Neural progenitor cell (in vitro differentiated cells): ENCODE measurements at regions not wholly inside any gene's neighbourhood (a gene's known extent, or its start where the extent isn't known, plus 50 kb on each side); places are given as distances from the start of the nearest gene placed in this dataset.

ENCODE experiments used
- DNase-seq: peaks from one replicate; pipeline ENCODE4 v3.0.0-alpha.2; 2016; ENCODE audit warnings: low spot score
- H2AFZ ChIP-seq: fragments of 200-600 bp; sonication (generic); replicated peaks from 2 replicates; pipeline ENCODE4 v1.6.1; 2016; ENCODE audit warnings: antibody characterized with exemption
- H3F3A ChIP-seq: fragments of 200-600 bp; sonication (generic); 2 replicates; pipeline ENCODE4 v1.6.1; 2016; ENCODE audit warnings: antibody characterized with exemption, low read depth
- H3K27ac ChIP-seq: fragments of 200-600 bp; sonication (generic); 2 replicates; pipeline ENCODE4 v1.5.1; 2016; ENCODE audit warnings: mild to moderate bottlenecking
- H3K27me3 ChIP-seq: fragments of 200-600 bp; sonication (generic); 2 replicates; pipeline ENCODE4 v1.6.1; 2016; ENCODE audit warnings: mild to moderate bottlenecking, moderate library complexity
- H3K36me3 ChIP-seq: fragments of 200-600 bp; sonication (generic); 2 replicates; pipeline ENCODE4 v1.5.1; 2016
- H3K4me1 ChIP-seq: fragments of 200-600 bp; sonication (generic); 2 replicates; pipeline ENCODE4 v1.6.1; 2016; ENCODE audit warnings: mixed run types
- H3K4me2 ChIP-seq: fragments of 200-600 bp; sonication (generic); 2 replicates; pipeline ENCODE4 v1.6.1; 2016
- H3K4me3 ChIP-seq: fragments of 200-600 bp; sonication (generic); 2 replicates; pipeline ENCODE4 v1.5.1; 2016
- H3K79me2 ChIP-seq: fragments of 200-600 bp; sonication (generic); 2 replicates; pipeline ENCODE4 v1.6.1; 2016; ENCODE audit warnings: low read depth
- H3K9ac ChIP-seq: fragments of 200-600 bp; sonication (generic); 2 replicates; pipeline ENCODE4 v1.6.1; 2016
- H3K9me3 ChIP-seq: fragments of 200-600 bp; sonication (generic); 2 replicates; pipeline ENCODE4 v1.5.1; 2016; ENCODE audit warnings: low read depth
- H4K20me1 ChIP-seq: fragments of 200-600 bp; sonication (generic); 2 replicates; pipeline ENCODE4 v1.6.1; 2016; ENCODE audit warnings: low read depth
- H3K27ac Mint-ChIP-seq: 3 replicates; pipeline ENCODE4 v1.8.0; 2021; ENCODE audit warnings: mixed read lengths
- H3K27me3 Mint-ChIP-seq: 2 replicates; pipeline ENCODE4 v1.8.0; 2022; ENCODE audit warnings: low read depth, mild to moderate bottlenecking, inconsistent platforms, moderate library complexity, mixed read lengths; ENCODE audit not compliant: insufficient read depth
- H3K36me3 Mint-ChIP-seq: 3 replicates; pipeline ENCODE4 v1.8.0; 2021; ENCODE audit warnings: mixed read lengths
- H3K4me1 Mint-ChIP-seq: 3 replicates; pipeline ENCODE4 v1.8.0; 2021; ENCODE audit warnings: mixed read lengths
- H3K4me3 Mint-ChIP-seq: 3 replicates; pipeline ENCODE4 v1.8.0; 2021; ENCODE audit warnings: mild to moderate bottlenecking, moderate library complexity, mixed read lengths
- H3K9me3 Mint-ChIP-seq: 3 replicates; pipeline ENCODE4 v1.8.0; 2020; ENCODE audit warnings: mixed read lengths
- CTCF ChIP-seq: fragments of 200-600 bp; sonication (generic); IDR thresholded peaks from 2 replicates; pipeline ENCODE4 v1.5.1; 2017; ENCODE audit warnings: antibody characterized with exemption, mild to moderate bottlenecking
- EZH2 ChIP-seq: fragments of 200-600 bp; sonication (generic); IDR thresholded peaks from 2 replicates; pipeline ENCODE4 v1.6.1; 2017; ENCODE audit warnings: antibody characterized with exemption, mild to moderate bottlenecking, moderate library complexity
- EZH2phosphoT487 ChIP-seq: fragments of 200-600 bp; sonication (generic); IDR thresholded peaks from 2 replicates; pipeline ENCODE4 v1.6.1; 2017; ENCODE audit warnings: antibody characterized with exemption

- H3K9me3 Mint-ChIP-seq: no peaks in the 10 kb centered on the region
- TF ChIP-seq EZH2phosphoT487 (no peak), EZH2 (no peak), CTCF (no peak)
- H3K9me3 ChIP-seq: no peaks in the 10 kb centered on the region
- H3K27ac ChIP-seq: no peak overlapping the region
- DNase-seq: no peak
- no peak overlapping the region for H3K4me2 ChIP-seq
- H3K36me3 ChIP-seq: no peaks in the 10 kb centered on the region
- no peak overlapping the region for H3K4me3 ChIP-seq
- H3K79me2 ChIP-seq: no peaks in the 10 kb centered on the region
- no peak overlapping the region for H3K9ac ChIP-seq
- H3K27ac Mint-ChIP-seq: no peak overlapping the region
- no peak overlapping the region for H3K4me3 Mint-ChIP-seq
- H3K27me3 Mint-ChIP-seq: peaks cover 3% of the 10 kb centered on the region
- H3F3A ChIP-seq: no peaks in the 10 kb centered on the region
- H4K20me1 ChIP-seq: no peaks in the 10 kb centered on the region
- no peaks in the 10 kb centered on the region for H3K4me1 Mint-ChIP-seq
- H3K36me3 Mint-ChIP-seq: no peaks in the 10 kb centered on the region
- H3K27me3 ChIP-seq: no peaks in the 10 kb centered on the region
- no peaks in the 10 kb centered on the region for H3K4me1 ChIP-seq
- H2AFZ ChIP-seq: no peak overlapping the region
Measured at GRCh38 chr20:57857969-57858368, 148.2 kb upstream of the PMEPA1 start.

- DNase-seq: no peak
- Histone ChIP-seq H3K27me3 (no peaks in the 10 kb centered on the region), H3K4me1 (no peaks in the 10 kb centered on the region), H3K4me3 (no peak overlapping the region), H3K79me2 (no peaks in the 10 kb centered on the region), H3K9ac (no peak overlapping the region), H3K27ac (no peak overlapping the region), H3K9me3 (no peaks in the 10 kb centered on the region), H3F3A (no peaks in the 10 kb centered on the region), H2AFZ (no peak overlapping the region), H3K36me3 (no peaks in the 10 kb centered on the region), H4K20me1 (no peaks in the 10 kb centered on the region), H3K4me2 (no peak overlapping the region)
- Mint-ChIP-seq H3K27me3 (peaks cover 3% of the 10 kb centered on the region), H3K36me3 (no peaks in the 10 kb centered on the region), H3K4me1 (no peaks in the 10 kb centered on the region), H3K9me3 (no peaks in the 10 kb centered on the region), H3K4me3 (no peak overlapping the region), H3K27ac (no peak overlapping the region)
- TF ChIP-seq EZH2phosphoT487 (no peak), CTCF (no peak), EZH2 (no peak)
Measured at GRCh38 chr20:57857118-57857517, 147.3 kb upstream of the PMEPA1 start.

GRCh38 chr20:57856658-57857057, 146.8 kb upstream of the PMEPA1 start:
- TF ChIP-seq CTCF: no peak
- TF ChIP-seq EZH2: no peak
- TF ChIP-seq EZH2phosphoT487: no peak
- Mint-ChIP-seq H3K27me3 (peaks cover 3% of the 10 kb centered on the region), H3K27ac (no peak overlapping the region), H3K9me3 (no peaks in the 10 kb centered on the region), H3K4me1 (no peaks in the 10 kb centered on the region), H3K4me3 (no peak overlapping the region), H3K36me3 (no peaks in the 10 kb centered on the region)
- no peak for DNase-seq
- Histone ChIP-seq H2AFZ (no peak overlapping the region), H3K27me3 (no peaks in the 10 kb centered on the region), H3K9ac (no peak overlapping the region), H4K20me1 (no peaks in the 10 kb centered on the region), H3K4me3 (no peak overlapping the region), H3K4me1 (no peaks in the 10 kb centered on the region), H3F3A (no peaks in the 10 kb centered on the region), H3K79me2 (no peaks in the 10 kb centered on the region), H3K9me3 (no peaks in the 10 kb centered on the region), H3K4me2 (no peak overlapping the region), H3K36me3 (no peaks in the 10 kb centered on the region), H3K27ac (no peak overlapping the region)

- H3K9me3 Mint-ChIP-seq: no peaks in the 10 kb centered on the region
- H3K4me3 ChIP-seq: no peak overlapping the region
- no peak overlapping the region for H3K4me2 ChIP-seq
- no peak for TF ChIP-seq CTCF
- no peak for TF ChIP-seq EZH2phosphoT487
- TF ChIP-seq EZH2: no peak
- no peak for DNase-seq
- H3K4me3 Mint-ChIP-seq: no peak overlapping the region
- no peak overlapping the region for H3K27ac Mint-ChIP-seq
- H3K27ac ChIP-seq: no peak overlapping the region
- no peaks in the 10 kb centered on the region for H3K27me3 ChIP-seq
- H3K4me1 ChIP-seq: peaks cover 6% of the 10 kb centered on the region
- H3K36me3 Mint-ChIP-seq: no peaks in the 10 kb centered on the region
- H3K9me3 ChIP-seq: no peaks in the 10 kb centered on the region
- peaks cover 3% of the 10 kb centered on the region for H3F3A ChIP-seq
- H2AFZ ChIP-seq: no peak overlapping the region
- no peaks in the 10 kb centered on the region for H4K20me1 ChIP-seq
- H3K79me2 ChIP-seq: no peaks in the 10 kb centered on the region
- no peaks in the 10 kb centered on the region for H3K36me3 ChIP-seq
- no peak overlapping the region for H3K9ac ChIP-seq
- peaks cover 4% of the 10 kb centered on the region for H3K27me3 Mint-ChIP-seq
- H3K4me1 Mint-ChIP-seq: peaks cover 8% of the 10 kb centered on the region
Measured at GRCh38 chr20:57851796-57852195, 142.0 kb upstream of the PMEPA1 start.
